Uterus (tissue), 2 donors: ENCODE measurements at regions not wholly inside any gene's neighbourhood (a gene's known extent, or its start where the extent isn't known, plus 50 kb on each side); places are given as distances from the start of the nearest gene placed in this dataset.

Experiments
- POLR2A ChIP-seq, 2 donors: fragments of 450-650 bp; IDR thresholded peaks; one replicate each; pipeline ENCODE4 v1.6.1; 2016; ENCODE audit warnings: antibody characterized with exemption in 2 of 2, mild to moderate bottlenecking in 1 of 2, moderate library complexity in 1 of 2
- TF ChIP-seq, protein P1 (sequence below), 4 experiments: fragments of 200-600 bp in 2 of 4; fragments of 450-650 bp in 2 of 4; sonication (generic) in 2 of 4; IDR thresholded peaks; one replicate each; pipeline ENCODE4 v1.5.1; 2016 to 2019; ENCODE audit warnings: antibody characterized with exemption in 4 of 4, mild to moderate bottlenecking in 2 of 4, moderate library complexity in 1 of 4

DNA sequence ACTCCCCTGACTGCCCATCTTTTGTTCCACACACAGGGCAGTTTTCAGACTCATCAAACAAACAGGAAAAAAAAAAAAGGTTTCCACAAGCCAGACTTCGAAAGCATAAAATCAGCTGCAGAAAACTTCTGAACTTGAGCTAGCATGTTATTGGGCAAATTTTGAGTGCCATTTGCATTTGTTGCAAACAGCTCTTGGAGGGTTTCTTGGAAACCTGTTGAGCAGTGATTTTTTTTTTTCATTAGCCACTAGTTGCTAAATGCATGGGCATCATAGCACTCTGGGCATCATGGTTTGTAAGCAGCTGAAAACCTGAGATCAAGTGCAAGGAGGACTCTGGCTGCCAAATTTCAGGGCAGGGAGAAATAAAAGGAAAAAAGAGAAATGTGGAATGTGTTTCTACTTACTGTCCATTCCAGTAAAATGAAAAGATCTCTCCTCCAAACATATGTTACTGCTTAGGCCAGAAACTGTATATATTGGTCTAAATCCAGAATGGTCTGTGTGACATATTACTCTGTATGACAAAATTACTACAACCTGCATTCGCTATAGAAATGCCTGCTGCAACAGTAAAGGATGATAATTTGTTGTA is 85.2 kb upstream of the SMIM23 start:
- TF ChIP-seq, protein P1, sequence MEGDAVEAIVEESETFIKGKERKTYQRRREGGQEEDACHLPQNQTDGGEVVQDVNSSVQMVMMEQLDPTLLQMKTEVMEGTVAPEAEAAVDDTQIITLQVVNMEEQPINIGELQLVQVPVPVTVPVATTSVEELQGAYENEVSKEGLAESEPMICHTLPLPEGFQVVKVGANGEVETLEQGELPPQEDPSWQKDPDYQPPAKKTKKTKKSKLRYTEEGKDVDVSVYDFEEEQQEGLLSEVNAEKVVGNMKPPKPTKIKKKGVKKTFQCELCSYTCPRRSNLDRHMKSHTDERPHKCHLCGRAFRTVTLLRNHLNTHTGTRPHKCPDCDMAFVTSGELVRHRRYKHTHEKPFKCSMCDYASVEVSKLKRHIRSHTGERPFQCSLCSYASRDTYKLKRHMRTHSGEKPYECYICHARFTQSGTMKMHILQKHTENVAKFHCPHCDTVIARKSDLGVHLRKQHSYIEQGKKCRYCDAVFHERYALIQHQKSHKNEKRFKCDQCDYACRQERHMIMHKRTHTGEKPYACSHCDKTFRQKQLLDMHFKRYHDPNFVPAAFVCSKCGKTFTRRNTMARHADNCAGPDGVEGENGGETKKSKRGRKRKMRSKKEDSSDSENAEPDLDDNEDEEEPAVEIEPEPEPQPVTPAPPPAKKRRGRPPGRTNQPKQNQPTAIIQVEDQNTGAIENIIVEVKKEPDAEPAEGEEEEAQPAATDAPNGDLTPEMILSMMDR (IDR thresholded peaks at IDR 0.05) = no peak
- TF ChIP-seq POLR2A (IDR thresholded peaks at IDR 0.05) = no peak
